ENCODE measurements at regions not wholly inside any gene's neighbourhood (a gene's known extent, or its start where the extent isn't known, plus 50 kb on each side); places are given as distances from the start of the nearest gene placed in this dataset.

DNA sequence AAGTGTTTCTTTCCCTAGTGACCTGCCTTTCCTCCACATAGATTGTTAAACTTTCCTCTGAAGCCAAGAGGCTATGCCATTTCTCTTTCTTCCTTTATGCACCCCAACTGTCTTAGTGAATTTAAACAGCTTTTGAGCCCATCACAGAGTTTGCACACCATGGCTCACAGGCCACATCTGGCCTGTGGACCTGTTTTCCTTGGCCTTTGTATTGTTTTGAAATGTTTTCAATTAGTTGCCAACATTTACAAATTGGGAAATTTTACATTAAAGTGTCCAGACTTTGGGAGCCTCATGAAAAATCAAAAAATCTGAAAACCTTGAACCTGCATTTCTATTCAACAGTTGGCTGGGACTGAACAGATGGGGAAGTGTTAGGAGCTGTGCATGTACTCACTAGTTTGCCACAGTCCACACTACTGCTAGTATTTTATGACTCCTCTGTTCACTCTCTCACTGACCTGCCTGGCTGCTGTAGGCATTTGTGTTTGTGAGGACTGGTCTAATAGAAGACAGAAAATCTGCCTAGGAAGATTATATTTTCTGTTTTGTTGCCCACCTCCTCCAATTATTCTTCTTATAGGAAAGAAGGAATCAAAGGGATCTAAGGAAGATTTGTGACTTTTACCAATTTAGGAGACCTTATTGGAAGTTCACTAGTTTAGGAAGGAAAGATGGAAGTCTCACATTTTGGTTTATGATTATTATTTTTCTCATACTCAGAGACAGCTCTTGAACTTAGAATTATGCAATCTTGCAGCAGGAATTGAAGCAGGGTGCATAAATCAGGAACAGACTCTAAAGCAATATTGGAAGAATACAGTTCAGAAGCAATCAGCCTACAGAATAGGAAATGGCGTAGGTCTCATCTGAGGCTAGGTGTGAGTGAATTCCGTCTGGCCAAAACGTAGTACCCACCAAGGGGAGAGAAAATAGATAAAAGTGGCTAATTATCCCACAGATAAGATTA is 134.7 kb downstream of the HLX start:
- H3K4me3 ChIP-seq (ENCODE audit: low read depth, low read length): no peak overlapping the region
- H3K9me3 ChIP-seq: no peaks in the 10 kb centered on the region
- H3K27me3 ChIP-seq: no peaks in the 10 kb centered on the region
- no peaks in the 10 kb centered on the region; the same call in 1 of the 2 replicates for H3K4me1 ChIP-seq
- no peak for DNase-seq
- no peak for TF ChIP-seq CTCF (IDR thresholded peaks at IDR 0.05; ENCODE audit: low read depth, low read length)
- no peaks in the 10 kb centered on the region for H3K36me3 ChIP-seq

DNA sequence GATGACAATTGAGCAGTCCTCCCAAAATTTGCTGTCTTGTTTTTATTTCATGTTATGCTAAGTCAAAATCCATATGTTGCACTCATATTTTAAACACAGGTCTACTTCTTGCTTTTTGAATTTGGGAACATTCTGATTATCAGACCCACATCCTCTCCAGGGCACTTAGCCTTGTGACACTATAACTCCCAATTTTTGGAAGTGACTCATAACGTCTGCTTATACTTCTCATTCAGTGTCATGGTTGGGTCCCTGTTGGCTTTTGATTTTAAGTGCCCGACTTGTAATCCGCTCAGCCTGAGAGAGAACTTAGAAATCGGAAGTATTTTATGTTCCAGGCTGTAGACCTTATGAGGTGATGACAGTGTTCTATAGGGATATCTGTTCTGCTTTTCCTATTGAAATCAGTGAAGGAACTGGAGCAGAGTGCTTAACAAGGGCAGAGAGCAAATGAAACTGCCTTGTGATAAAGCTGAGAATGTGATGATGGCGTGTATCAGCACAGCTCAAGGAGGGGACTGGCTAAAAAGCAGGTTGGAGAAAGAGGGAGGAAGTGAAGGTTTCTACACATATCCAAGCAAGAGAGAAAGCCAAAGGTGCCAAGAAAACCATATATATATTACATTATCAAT is 136.0 kb downstream of the HLX start:
- H3K36me3 ChIP-seq: no peaks in the 10 kb centered on the region
- H3K9me3 ChIP-seq: no peaks in the 10 kb centered on the region
- no peaks in the 10 kb centered on the region for H3K27me3 ChIP-seq
- TF ChIP-seq CTCF (IDR thresholded peaks at IDR 0.05; ENCODE audit: low read depth, low read length): no peak
- no peak for DNase-seq
- no peaks in the 10 kb centered on the region; the same call in 1 of the 2 replicates for H3K4me1 ChIP-seq
- no peak overlapping the region for H3K4me3 ChIP-seq (ENCODE audit: low read depth, low read length)

- no peak for DNase-seq
- TF ChIP-seq CTCF (IDR thresholded peaks at IDR 0.05; ENCODE audit: low read depth, low read length): no peak
- Histone ChIP-seq H3K4me3 (ENCODE audit: low read depth, low read length) (no peak overlapping the region), H3K9me3 (no peaks in the 10 kb centered on the region), H3K4me1 (no peaks in the 10 kb centered on the region; the same call in 1 of the 2 replicates), H3K36me3 (no peaks in the 10 kb centered on the region), H3K27me3 (no peaks in the 10 kb centered on the region)
These were observed 137.5 kb downstream of the HLX start for GRCh38 chr1:221016751-221017150.

GRCh38 chr1:221018414-221018813 is 139.2 kb downstream of the HLX start:
- no peaks in the 10 kb centered on the region for H3K27me3 ChIP-seq
- no peak overlapping the region for H3K4me3 ChIP-seq (ENCODE audit: low read depth, low read length)
- no peak for DNase-seq
- H3K9me3 ChIP-seq: no peaks in the 10 kb centered on the region
- H3K36me3 ChIP-seq: no peaks in the 10 kb centered on the region
- no peaks in the 10 kb centered on the region; the same call in 1 of the 2 replicates for H3K4me1 ChIP-seq
- no peak for TF ChIP-seq CTCF (IDR thresholded peaks at IDR 0.05; ENCODE audit: low read depth, low read length)

DNA sequence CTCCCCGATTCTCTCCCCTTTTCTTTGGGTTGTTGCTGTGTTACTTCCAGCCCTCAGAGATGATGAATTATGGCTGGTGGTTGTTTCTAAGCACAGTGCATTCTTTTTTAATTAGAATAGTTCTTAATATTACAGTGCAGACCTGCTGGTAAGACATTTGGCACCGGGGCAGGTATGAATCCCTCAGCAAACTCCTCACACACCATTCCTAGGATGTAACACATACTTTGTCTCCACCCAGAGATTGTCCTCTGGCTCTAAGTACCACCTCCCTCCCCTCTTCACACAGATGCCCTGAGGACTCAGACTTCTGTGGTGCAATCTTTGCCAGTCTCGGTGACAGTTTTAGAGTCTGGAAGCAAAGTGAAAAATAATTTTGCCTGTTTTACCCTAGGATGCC is 143.1 kb downstream of the HLX start:
- no peaks in the 10 kb centered on the region for H3K36me3 ChIP-seq
- no peaks in the 10 kb centered on the region for H3K27me3 ChIP-seq
- no peaks in the 10 kb centered on the region; the same call in 1 of the 2 replicates for H3K4me1 ChIP-seq
- H3K9me3 ChIP-seq: no peaks in the 10 kb centered on the region
- no peak for DNase-seq
- no peak overlapping the region for H3K4me3 ChIP-seq (ENCODE audit: low read depth, low read length)
- TF ChIP-seq CTCF (IDR thresholded peaks at IDR 0.05; ENCODE audit: low read depth, low read length): no peak

DNA sequence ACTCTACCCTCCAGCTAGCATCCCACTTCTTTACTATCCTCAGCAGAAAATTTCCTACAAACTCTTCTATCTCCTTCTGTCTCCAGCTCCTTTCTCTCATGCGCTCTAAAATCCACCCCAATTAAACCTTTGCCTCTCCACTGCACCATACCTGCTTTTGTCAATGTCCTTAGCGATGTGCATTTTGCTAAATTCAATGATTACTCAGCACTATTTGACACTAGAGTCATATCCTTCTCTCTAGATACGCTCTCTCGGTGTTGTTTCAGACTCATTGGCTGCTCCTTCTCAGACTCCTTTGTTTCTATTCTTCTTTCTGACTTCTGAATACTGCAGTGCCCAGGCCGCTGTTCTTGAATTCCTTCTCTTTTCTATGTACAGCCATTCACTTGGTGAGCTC is 144.2 kb downstream of the HLX start:
- no peaks in the 10 kb centered on the region for H3K9me3 ChIP-seq
- no peak for TF ChIP-seq CTCF (IDR thresholded peaks at IDR 0.05; ENCODE audit: low read depth, low read length)
- no peak for DNase-seq
- no peaks in the 10 kb centered on the region for H3K4me1 ChIP-seq
- no peaks in the 10 kb centered on the region for H3K36me3 ChIP-seq
- no peak overlapping the region for H3K4me3 ChIP-seq (ENCODE audit: low read depth, low read length)
- no peaks in the 10 kb centered on the region for H3K27me3 ChIP-seq
